ENCODE measurements at regions not wholly inside any gene's neighbourhood (a gene's known extent, or its start where the extent isn't known, plus 50 kb on each side); places are given as distances from the start of the nearest gene placed in this dataset.

GRCh38 chr10:2893158-2893845 is 174.0 kb upstream of the PFKP start:
- no peak for TF ChIP-seq POLR2A (IDR thresholded peaks at IDR 0.05)
- TF ChIP-seq CTCF (IDR thresholded peaks at IDR 0.05) = no peak
